ENCODE measurements at regions not wholly inside any gene's neighbourhood (a gene's known extent, or its start where the extent isn't known, plus 50 kb on each side); places are given as distances from the start of the nearest gene placed in this dataset.

- Histone ChIP-seq H3K27ac (no peak overlapping the region), H3K9me3 (peaks cover 0 to 5% (median 0%) of the 10 kb centered on the region in 4 donors), H3K4me1 (no peaks in the 10 kb centered on the region), H3K4me3 (no peak overlapping the region), H3K27me3 (no peaks in the 10 kb centered on the region), H3K36me3 (peaks cover 0 to 24% (median 0%) of the 10 kb centered on the region in 3 donors)
- TF ChIP-seq POLR2A (IDR thresholded peaks at IDR 0.05): no peak
- no peak for TF ChIP-seq EP300 (IDR thresholded peaks at IDR 0.05)
- TF ChIP-seq CTCF (IDR thresholded peaks at IDR 0.05): no peak
- 90 to 100% methylated on average over 1 of the region's 1 CpG for WGBS, 2 donors
- no peak for DNase-seq (ENCODE audit: low spot score in 2 of 2)
Observed at GRCh38 chr15:31498329-31498728, 171.7 kb downstream of the KLF13 start.

GRCh38 chr15:31498756-31499155 lies 172.1 kb downstream of the KLF13 start:
- 94 to 96% methylated on average over 4 of the region's 4 CpGs for WGBS, 2 donors
- Histone ChIP-seq H3K36me3 (peaks cover 0 to 24% (median 0%) of the 10 kb centered on the region in 3 donors), H3K9me3 (peaks cover 0 to 5% (median 0%) of the 10 kb centered on the region in 4 donors), H3K4me3 (no peak overlapping the region), H3K27ac (no peak overlapping the region), H3K4me1 (no peaks in the 10 kb centered on the region), H3K27me3 (no peaks in the 10 kb centered on the region)
- TF ChIP-seq EP300 (IDR thresholded peaks at IDR 0.05): no peak
- TF ChIP-seq CTCF (IDR thresholded peaks at IDR 0.05): no peak
- no peak for TF ChIP-seq POLR2A (IDR thresholded peaks at IDR 0.05)
- no peak for DNase-seq (ENCODE audit: low spot score in 2 of 2)

- TF ChIP-seq POLR2A (IDR thresholded peaks at IDR 0.05) (no peak), EP300 (IDR thresholded peaks at IDR 0.05) (no peak), CTCF (IDR thresholded peaks at IDR 0.05) (no peak)
- H3K27me3 ChIP-seq: no peaks in the 10 kb centered on the region
- H3K4me1 ChIP-seq: no peaks in the 10 kb centered on the region
- H3K4me3 ChIP-seq: no peak overlapping the region
- 85 to 96% methylated on average over 9 to 12 of the region's 13 CpGs for WGBS, 2 donors
- no peak overlapping the region for H3K27ac ChIP-seq
- no peaks in the 10 kb centered on the region for H3K9me3 ChIP-seq
- peaks cover 0 to 18% (median 0%) of the 10 kb centered on the region in 3 donors for H3K36me3 ChIP-seq
- DNase-seq (ENCODE audit: low spot score in 2 of 2): no peak
Observed at GRCh38 chr15:31499236-31499952, 172.8 kb downstream of the KLF13 start.

- no peak for TF ChIP-seq POLR2A (IDR thresholded peaks at IDR 0.05)
- no peak for TF ChIP-seq CTCF (IDR thresholded peaks at IDR 0.05)
- no peak for TF ChIP-seq EP300 (IDR thresholded peaks at IDR 0.05)
- Histone ChIP-seq H3K9me3 (no peaks in the 10 kb centered on the region), H3K4me1 (no peaks in the 10 kb centered on the region), H3K27ac (no peak overlapping the region), H3K36me3 (peaks cover 0 to 11% (median 0%) of the 10 kb centered on the region in 3 donors), H3K27me3 (no peaks in the 10 kb centered on the region), H3K4me3 (no peak overlapping the region)
- WGBS, 2 donors: 60 to 78% methylated on average over 22 to 23 of the region's 23 CpGs
- DNase-seq (ENCODE audit: low spot score in 2 of 2): no peak
Observed at GRCh38 chr15:31499953-31500765, 173.5 kb downstream of the KLF13 start.
